ENCODE measurements at regions not wholly inside any gene's neighbourhood (a gene's known extent, or its start where the extent isn't known, plus 50 kb on each side); places are given as distances from the start of the nearest gene placed in this dataset.
A peak's percentile ranks its signal among the peaks of the same experiment; 100 is the strongest.

DNA sequence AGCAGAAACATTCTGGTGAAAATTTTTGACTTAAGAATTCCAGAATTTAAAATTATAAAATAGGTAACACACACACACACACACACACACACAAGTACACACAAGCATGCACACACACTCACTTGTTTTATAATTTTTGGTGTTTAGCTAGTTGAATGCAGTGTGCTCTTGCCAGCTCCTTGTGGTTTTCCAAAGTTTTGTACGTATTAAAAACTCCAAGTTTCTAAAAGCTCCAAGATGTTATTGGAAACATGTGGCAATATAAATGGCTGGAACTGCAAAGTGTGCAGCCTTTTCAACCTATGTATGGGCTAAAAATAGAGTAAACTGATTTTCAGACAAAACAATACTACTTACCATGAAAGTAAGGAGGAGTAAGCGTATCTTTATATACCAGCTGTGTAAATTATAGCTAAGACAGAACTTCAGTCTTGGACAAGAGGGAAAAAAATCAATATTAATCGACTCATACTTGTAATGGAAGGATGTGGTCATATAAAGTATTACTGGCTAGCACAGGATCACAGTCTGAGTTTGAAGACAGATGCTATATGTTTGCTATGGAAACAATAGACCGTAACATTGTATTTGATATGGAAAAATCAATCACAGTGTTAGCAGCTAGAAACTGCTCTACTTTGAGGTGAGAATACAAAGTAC, 727.1 kb upstream of the GRAMD2B start:
- DNase-seq (ENCODE audit: low spot score): no peak

DNA sequence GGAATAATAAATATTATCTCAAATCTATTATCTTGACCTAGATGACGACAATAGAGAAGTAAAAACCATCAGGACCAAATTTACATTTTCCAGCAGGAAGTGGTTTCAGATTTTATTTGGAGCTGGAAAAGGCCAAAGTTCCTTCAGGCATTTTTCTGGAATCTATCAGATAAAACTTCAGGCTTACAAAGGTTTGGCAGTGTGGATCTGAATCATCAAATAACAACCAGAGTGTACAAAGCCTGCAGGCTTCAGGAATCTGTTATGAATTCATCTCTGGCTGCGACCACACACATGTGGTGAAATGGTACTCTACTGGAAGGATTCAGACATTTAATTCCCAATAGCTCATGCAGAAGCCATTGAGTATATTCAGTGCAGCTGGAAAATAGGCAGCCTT, 726.4 kb upstream of the GRAMD2B start:
- DNase-seq (ENCODE audit: low spot score): no peak

DNA sequence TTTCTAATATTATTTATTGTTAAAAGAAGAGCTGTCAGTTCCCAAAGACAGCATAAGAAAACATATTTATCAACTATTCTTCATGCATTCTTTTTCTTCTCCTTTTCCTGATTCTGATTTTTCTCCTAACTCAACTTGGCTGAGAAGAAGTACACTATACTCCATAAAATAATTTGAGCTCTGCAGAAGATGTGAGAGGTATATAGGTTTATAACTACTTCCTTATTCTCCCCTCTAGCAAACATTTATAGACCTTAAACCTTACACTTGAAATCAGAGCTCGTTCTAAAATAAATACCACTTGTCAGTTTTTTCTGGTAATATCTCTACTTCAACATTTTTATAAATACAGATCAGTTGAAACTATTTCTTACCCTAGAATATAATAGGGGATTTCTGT, 724.8 kb upstream of the GRAMD2B start:
- no peak for DNase-seq (ENCODE audit: low spot score)

DNA sequence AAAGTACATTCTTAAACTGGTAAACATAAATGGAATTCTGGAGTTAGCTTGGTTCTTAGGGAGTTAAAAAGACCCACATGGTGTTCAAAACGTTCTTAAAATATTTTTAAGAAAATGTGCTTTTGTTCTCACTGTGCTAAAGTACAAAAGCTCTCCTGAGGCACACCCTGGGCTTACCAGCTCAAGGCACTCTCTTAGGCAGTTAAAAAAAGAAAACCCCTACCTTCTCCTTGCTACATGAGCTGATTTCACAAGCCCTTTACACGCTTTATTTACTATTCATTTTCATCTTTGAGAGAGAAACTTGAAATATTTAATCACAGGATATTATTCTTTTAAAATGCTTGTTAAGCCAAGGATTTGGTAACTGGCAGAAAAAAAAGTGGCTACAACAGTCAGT, 723.3 kb upstream of the GRAMD2B start:
- no peak for DNase-seq (ENCODE audit: low spot score)

DNA sequence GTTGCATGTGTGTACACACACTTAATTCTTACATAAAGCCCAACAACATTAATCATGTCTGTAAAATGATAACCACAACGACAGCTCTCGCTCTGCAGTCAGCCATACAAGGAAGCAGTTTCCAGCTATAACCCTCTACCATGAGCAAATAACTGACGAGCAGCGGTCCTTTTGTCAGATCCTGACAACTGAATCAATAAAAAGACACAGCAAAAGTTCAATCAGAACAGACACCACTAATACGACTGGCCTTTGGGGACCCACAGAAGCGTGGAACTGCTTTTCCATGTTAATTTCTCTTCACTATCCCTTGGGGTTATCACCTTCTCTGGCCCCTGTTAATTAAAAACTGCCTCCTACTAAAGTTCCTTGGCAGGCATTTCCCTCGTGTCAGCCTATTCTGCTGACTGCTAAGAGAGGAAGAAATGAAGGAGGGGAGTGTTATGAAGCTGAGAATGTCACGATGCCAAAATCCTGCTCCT, 722.8 kb upstream of the GRAMD2B start:
- no peak for DNase-seq (ENCODE audit: low spot score)

DNA sequence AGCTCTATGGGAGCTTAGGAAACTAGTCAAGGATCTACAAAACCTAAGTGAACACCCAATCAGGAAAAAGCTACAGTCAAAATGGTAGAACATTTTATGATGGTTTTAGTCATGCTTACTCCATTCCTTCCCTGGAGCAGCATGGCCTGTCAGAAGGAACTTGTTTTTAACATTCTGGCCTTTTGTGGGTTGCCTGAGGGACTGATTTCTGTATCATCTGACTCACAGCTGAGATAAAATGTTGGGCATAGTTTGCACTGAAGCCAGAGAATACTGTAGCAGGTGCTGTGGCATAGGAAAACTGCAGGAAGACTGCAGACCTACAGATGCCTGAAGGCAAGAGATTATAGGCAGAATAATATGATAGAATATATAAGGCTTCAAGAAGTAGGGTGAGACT, 719.6 kb upstream of the GRAMD2B start:
- no peak for DNase-seq (ENCODE audit: low spot score)

DNA sequence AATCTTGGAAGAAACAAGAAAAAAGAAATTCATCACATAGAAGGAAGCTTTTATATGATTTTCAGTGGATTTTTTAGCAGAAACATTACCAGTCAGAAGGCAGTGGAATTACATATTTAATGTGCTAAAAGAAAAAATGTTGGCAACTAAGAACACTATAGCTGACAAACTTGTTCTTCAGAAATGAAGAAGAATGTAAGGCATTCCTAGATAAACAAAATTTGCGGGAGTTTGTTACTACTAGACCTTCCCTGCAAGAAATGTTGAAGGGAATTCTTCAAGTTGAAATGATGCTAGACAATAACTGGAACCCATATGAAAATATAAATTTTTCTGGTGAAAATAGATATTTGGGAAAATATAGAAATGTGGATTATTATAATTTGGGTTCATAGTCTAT, 718.3 kb upstream of the GRAMD2B start:
- DNase-seq (ENCODE audit: low spot score): no peak

DNA sequence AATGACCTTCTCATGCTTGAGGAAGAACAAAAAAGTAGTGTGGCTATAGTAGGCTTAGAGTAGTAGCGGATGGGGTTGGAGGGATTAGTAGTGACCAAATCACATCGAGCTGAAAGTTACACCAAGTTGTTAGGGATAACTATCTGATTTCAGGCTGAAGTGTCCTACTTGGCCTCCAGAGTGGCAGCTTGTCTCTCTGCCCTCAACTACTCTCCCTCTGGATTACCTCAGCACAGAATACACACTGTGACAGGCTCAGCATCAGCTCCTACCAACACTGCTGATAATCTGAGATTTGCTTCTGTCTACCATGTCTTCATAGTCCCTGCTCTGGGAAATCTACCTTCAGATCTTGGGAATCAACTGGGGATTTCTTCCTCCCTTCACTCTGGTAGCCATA, 714.6 kb upstream of the GRAMD2B start:
- DNase-seq (ENCODE audit: low spot score): no peak

DNA sequence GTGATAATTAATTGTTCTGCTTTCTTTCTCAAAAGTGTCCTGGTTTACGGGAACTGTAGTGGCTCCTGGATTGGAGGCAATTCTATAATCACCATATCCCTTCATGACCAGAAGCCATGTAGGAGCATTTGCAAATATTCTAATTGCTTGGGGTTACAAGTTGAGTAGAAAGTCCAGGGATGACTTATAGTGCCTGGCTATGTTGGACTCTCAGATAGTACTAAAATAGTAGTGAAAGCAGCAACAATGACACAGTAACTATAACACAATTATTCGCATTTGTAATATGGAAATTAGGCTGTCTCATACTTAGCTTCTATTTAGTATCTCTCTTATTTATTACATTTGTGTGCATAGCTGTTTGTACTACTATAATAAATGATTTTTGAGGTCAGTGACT, 712.5 kb upstream of the GRAMD2B start:
- DNase-seq (ENCODE audit: low spot score): no peak

DNA sequence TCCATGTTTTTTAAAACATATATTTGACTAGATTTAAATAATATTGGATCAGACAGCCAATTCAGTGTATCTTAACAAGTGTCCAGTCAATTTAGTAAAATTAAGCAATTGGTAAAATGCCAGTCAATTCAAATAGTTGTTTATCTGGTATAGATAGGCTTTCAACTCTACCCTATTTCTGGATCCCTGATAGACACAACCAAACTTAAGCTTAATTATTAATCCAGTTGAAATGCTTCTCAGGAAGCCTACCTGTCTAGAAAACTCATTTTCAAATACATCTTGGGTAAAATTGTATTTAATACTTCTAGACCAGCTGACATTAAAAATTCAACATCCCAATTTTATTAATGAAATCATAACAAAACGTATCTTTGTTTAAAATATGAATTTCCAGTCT, 710.8 kb upstream of the GRAMD2B start:
- DNase-seq (ENCODE audit: low spot score): no peak

DNA sequence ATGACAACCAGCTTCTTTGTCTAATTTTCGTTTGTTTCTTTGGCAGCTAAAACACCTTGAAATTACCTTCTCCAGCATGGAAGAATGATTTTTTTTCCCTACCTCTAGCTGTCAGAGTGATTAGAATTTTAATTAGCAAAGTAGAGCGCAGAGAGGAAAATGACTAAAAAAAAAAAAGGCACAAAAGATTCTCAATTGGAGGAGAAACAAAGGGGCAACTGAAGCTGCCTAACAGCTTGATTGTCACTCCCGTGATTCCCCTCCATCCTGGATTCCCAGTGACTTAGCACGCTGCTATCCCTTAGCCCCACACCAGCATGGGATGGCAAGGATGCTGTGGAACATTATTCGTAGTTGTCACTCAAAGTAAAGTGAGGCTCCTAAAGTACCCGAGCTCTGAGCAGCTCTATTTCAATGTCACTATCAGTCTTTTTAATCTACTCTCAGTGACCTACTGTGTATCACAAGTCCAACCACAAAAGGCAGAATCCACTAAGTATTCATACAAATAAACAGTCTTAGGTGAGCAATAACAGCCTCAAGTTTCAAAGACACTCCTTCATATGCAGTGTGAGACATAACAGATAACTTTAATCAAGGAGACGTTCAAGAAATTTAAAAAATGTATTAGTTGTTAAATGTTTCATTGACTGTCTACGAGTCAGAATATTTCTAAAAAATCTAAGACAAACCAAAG, 710.0 kb upstream of the GRAMD2B start:
- no peak for DNase-seq (ENCODE audit: low spot score)

DNA sequence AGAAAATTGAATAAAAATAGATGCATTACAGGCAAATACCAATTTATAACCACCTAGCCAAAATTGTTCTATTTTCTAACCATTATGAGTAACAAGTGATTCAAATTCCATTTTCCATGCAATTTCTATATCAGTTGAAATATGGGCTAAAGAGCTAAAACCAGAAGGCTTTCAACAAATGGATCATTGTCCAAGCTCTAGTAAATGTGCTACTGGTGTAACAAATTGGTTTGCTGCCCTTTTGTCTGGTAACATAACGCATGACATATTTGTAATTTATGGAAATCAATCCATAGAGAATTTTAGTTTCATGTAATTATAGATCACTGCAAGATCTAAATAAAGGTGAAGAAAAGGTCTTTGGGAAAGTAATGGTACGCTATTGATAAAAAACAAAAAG, 708.0 kb upstream of the GRAMD2B start:
- DNase-seq (ENCODE audit: low spot score): no peak

DNA sequence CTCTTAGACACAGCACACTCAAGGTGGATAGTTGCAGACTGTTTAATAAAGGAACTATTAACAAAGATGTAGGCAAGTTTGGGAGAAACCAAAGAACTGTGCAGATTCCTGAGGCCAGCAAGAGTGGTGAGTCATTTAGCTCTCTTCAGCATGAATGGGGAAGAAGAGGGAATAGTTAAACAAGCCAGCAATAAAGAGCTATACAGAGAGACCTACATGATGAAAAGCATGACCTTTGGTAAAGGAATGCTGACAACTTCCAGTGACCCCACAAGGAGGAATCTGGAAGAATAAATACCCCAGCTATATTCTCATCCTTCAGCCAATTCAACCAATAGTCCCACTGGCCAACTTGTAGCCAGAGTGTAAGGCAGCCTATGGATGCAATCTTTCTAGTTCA, 706.0 kb upstream of the GRAMD2B start:
- DNase-seq (ENCODE audit: low spot score): no peak

DNA sequence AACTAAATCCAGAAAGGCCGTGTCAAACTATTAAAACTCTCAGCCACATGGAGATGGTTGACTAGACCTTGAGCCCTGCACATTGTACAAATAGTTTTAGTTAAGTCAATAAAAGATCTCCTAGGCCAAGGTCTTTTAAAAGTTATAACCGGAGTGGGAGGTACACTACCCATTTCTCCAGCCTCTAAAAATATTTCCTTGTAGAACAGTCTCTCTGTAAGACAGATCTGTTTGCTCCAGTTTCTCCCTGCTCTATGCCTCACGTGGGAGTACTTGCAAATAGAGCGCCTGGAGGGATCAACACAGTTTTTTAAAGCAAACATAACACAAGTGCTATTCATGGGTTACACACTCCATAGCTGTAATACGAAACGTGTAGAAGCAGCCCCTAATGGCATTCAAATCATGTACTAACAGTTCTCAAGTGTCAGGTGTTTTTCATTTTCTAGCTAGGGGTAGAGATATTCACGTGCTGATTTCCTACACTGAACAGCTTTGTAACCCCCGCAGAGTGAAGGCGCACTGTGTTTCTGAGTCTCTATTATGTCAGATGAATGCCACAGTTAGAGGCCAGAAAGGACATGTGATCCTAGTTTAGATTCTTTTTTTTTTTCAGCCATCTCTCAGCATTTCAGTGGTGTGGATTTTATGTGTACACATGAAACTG, 703.4 kb upstream of the GRAMD2B start:
- peak; percentile 29 for DNase-seq (ENCODE audit: low spot score)

DNA sequence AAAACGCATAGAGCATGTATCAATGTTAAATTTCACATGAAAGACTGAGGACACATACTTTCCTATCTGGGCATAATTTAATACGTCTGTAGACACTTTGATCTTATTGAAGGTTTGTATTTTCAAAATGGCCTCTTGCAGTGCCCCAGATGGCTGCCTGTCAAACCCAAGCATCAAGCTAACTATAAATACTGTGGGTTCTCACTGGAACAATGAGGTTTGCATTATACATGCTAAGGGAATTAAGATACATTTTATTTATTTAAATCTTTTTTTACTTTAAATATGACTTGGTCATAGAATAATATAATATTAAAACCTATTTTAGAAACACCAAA, 702.9 kb upstream of the GRAMD2B start:
- no peak for DNase-seq (ENCODE audit: low spot score)

DNA sequence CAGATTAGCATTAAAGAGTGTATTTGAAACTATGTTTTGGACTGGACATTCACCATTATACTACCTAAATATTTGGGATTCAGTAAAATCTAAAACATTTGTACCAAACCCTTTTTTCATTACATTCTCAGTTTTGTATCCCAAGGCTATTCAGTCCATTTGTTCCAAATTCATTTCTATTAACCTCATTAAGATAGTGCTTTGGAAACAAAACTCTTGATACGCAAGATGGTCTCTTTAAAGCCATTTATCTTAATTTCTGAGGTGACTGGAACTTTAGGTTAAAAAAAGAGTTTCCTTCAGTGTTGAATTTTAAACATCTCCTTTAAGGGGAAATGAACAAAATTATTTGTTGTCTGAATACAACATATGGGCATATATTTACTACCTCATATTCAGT, 702.5 kb upstream of the GRAMD2B start:
- DNase-seq (ENCODE audit: low spot score): no peak

DNA sequence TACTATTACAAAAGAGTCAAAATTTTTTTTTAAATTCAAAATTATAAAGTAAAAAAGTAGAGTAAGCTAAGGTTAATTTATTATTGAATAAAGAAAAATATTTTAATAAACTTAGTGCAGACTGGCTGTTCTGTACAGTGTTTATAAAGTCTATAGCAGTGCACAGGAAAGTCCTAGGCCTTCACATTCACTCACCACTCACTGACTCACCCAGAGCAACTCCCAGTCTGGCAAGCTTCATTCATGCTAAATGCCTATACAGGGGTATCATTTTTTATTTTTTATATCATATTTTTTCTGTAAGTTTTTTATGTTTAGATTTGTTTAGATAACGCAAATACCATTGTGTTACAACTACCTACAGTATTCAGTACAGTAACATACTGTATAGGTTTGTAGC, 700.7 kb upstream of the GRAMD2B start:
- DNase-seq (ENCODE audit: low spot score): no peak

DNA sequence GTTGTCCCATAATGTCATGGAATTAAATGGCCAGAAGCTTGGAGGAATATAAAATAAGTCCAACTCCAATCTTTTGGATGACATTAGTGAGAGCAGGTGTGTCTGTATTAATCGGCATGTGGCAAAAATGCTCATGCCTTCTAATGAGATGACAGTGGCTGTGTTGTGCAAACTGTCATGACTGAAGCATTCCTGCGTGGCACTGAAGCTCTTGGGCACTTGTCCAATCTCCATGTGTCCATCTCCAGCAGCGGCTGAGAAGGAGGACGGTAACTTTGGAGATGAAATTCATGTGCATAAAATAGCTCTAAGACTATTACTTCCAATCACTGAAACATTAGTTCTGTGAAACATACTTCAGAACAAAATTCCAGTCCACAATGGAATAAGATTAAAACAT, 697.5 kb upstream of the GRAMD2B start:
- no peak for DNase-seq (ENCODE audit: low spot score)

DNA sequence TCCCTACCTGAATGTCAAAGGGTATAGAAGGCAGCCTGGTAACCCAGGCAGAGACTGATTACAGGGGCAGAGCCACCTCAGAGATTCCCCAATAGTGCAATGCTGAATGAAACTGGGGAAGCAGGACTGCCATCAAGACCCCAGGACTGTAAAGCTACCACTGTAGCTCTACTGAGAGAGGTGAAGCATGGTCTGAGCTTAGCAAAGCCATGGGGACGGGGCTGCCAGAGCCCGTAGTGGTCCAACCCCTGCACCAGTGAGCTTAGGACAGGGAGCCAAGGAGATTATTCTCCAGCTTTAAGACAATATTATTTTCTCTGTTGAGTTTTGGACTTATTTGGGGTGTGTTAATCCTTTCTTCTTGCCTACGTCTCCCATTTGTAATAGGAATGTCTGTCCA, 679.3 kb upstream of the GRAMD2B start:
- DNase-seq (ENCODE audit: low spot score): no peak

DNA sequence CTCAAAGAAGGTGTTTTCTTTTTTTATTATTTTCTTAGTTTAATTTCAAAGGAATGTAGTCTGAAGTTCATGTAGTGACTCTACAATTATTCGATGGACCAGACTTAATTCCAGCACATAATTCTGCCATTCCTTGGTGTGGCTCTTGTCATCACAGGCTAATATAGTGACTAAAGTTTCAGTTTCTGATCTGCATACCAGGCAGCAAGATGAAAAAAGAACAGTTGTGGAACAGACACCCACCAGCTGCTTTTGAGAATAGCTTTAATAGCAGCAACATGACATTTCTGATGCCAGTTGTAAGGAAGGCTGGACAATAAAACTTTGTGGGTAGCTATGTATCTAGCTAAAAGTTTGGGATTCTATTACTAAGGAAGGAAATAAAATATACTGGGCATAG, 676.3 kb upstream of the GRAMD2B start:
- no peak for DNase-seq (ENCODE audit: low spot score)

DNA sequence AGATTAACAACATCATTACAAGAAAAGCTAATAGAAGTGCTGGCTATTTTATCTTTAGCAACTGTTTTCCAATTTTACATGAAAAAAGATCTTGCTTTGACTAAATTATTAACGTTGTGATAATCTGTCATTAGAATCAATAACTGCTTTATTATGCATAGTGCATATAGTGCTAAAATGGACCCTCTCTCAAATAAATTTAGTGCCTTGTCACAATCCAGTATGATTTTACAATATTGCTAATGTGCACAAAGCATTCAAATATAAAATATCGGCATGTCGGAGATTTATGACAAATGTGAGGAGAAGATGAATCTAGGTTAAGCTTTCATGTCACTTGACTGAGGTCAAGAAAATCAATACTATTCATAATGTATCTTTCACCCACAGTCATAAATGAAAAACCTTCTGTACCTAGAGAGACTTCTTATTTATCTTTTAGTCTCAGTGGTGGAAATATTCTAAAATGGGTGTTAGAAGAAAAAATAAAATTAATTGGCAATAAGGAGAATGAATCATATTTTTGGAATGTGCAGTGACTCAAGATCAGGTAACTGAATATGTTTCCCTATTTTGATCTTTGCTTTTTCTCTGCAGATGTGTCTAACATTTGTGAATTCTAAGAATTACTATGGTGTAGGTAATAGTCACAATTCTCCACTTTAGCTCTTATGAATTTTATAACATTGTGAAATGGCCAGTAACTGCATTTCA, 672.9 kb upstream of the GRAMD2B start:
- no peak for DNase-seq (ENCODE audit: low spot score)

DNA sequence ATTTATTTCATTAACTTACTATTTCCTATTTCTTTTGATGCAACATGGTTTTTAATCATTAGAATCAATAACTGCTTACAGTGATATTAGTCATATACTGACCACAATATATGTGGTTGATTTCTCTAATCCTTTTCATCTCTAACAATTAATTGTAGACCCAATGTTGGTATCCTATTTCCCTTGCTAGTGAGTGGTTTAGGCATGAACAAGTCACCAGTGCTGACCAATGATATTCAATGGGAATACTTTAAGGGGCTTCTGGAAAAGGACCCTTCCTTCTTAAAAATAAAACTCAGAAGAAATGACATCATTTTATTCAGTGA, 672.4 kb upstream of the GRAMD2B start:
- DNase-seq (ENCODE audit: low spot score): no peak

DNA sequence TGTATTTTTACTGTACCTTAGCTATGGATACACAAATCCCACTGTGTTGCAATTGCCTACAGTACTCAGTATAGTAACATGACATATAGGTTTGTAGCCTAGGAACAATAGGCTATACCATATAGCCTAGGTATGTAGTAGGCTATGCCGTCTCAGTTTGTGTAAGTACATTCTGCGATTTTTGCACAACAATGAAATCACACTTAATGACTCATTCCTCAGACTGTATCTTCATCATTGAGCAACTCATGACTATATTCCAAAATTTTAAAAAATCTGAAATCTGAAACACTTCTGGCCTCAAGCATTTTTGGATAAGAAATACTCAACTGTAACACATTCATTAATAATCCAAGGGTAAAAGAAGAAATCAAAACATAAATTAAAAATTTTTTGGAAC, 666.8 kb upstream of the GRAMD2B start:
- no peak for DNase-seq (ENCODE audit: low spot score)
